ENCODE measurements at regions not wholly inside any gene's neighbourhood (a gene's known extent, or its start where the extent isn't known, plus 50 kb on each side); places are given as distances from the start of the nearest gene placed in this dataset.

- no peak for TF ChIP-seq CTCF (IDR thresholded peaks at IDR 0.05)
- no peak for TF ChIP-seq POLR2AphosphoS5 (IDR thresholded peaks at IDR 0.05)
- no peak for TF ChIP-seq POLR2A (IDR thresholded peaks at IDR 0.05; ENCODE audit: low read depth)
These were observed 64.2 kb upstream of the RXRA start for GRCh38 chr9:134262035-134262434.
